Suprapubic skin (tissue), 4 donors: ENCODE measurements at regions not wholly inside any gene's neighbourhood (a gene's known extent, or its start where the extent isn't known, plus 50 kb on each side); places are given as distances from the start of the nearest gene placed in this dataset.

ENCODE experiments used
- DNase-seq, 2 donors: peaks; one replicate each; pipeline ENCODE4 v3.0.0-alpha.2; 2019; ENCODE audit warnings: low spot score in 2 of 2
- H3K27ac ChIP-seq: fragments of 200-600 bp; sonication (generic); one replicate; pipeline ENCODE4 v1.5.1; 2019
- H3K27me3 ChIP-seq: fragments of 200-600 bp; sonication (generic); one replicate; pipeline ENCODE4 v1.5.1; 2019
- H3K36me3 ChIP-seq: fragments of 200-600 bp; sonication (generic); one replicate; pipeline ENCODE4 v1.5.1; 2019
- H3K4me1 ChIP-seq: fragments of 200-600 bp; sonication (generic); one replicate; pipeline ENCODE4 v1.5.1; 2019
- H3K4me3 ChIP-seq: fragments of 200-600 bp; sonication (generic); one replicate; pipeline ENCODE4 v1.5.1; 2019; ENCODE audit warnings: mild to moderate bottlenecking
- H3K9me3 ChIP-seq: fragments of 200-600 bp; sonication (generic); one replicate; pipeline ENCODE4 v1.5.1; 2019
- EP300 ChIP-seq: sonication (generic); formaldehyde crosslinking; IDR thresholded peaks from one replicate; pipeline ENCODE4 v1.6.1; 2017; ENCODE audit warnings: antibody characterized with exemption
- POLR2A ChIP-seq, 2 donors: fragments of 450-650 bp; IDR thresholded peaks; one replicate each; pipeline ENCODE4 v1.6.1; 2017; ENCODE audit warnings: antibody characterized with exemption in 2 of 2, mild to moderate bottlenecking in 2 of 2, moderate library complexity in 2 of 2
- POLR2AphosphoS5 ChIP-seq, 3 donors: sonication (generic); formaldehyde crosslinking; IDR thresholded peaks; one replicate each; pipeline ENCODE4 v1.6.1; 2017; ENCODE audit warnings: antibody characterized with exemption in 3 of 3
- WGBS: methylation state at CpG from one replicate; pipeline ENCODE4 v1.1.5; 2018; 5-methylcytosine and 5-hydroxymethylcytosine counted together
- TF ChIP-seq, protein P1 (sequence below), 2 donors: fragments of 200-600 bp in 1 of 2; fragments of 450-650 bp in 1 of 2; sonication (generic) in 1 of 2; IDR thresholded peaks; one replicate each; pipeline ENCODE4 v1.5.1; 2016 to 2019; ENCODE audit warnings: antibody characterized with exemption in 2 of 2, mild to moderate bottlenecking in 1 of 2, moderate library complexity in 1 of 2

DNA sequence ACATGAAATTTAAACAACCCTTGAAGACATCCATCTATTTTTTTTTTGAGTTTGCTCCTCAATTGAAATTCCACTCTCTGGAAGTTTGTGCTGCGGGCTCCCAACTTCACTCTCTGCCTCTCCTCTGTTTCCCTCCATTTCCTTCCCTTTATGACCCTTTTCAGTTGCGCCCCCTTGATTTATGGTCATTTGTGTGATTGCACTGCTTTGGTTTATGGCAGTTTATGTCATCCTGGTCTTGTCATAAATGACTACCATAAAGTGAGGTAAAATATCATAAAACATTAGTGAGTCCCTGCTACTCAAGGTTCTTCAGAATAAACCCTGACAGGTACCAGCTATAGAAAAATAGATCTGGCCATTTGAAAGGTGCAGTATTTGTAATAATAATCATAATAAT lies 348.3 kb upstream of the ZFP64 start:
- H3K4me1 ChIP-seq: no peaks in the 10 kb centered on the region
- 52% methylated on average over 2 of the region's 2 CpGs for WGBS

DNA sequence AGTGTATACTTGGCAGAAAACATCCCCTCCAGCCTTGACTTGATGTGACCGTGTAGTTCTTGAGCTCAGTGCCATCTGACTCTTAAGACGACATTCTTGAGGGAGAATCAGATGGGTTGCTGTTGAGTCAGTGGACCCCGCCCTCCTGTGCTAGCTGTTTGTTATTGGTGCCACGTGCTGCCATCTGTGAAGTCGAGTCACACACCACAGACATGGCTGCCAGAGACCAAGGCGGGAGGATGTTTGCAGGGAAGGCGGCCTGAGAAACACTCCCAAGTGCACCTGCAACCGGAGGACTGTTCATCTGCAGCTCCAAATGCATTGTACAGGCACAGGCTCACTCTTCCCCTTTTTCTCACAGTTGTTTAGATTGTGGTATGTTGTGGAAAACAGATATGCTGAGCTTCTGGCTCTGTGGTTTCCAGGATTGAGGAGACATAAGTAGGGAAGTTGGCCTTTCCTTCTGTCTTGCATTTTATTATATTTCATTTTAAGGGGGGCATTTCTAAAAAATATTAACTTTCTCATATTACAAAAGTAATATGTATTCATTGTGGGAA lies 345.3 kb upstream of the ZFP64 start:
- Histone ChIP-seq H3K9me3 (no peaks in the 10 kb centered on the region), H3K36me3 (no peaks in the 10 kb centered on the region), H3K4me3 (no peak overlapping the region), H3K27me3 (peaks cover 5% of the 10 kb centered on the region), H3K27ac (no peak overlapping the region), H3K4me1 (no peaks in the 10 kb centered on the region)
- TF ChIP-seq POLR2AphosphoS5 (IDR thresholded peaks at IDR 0.05) (no peak), EP300 (no peak), POLR2A (IDR thresholded peaks at IDR 0.05) (no peak)
- TF ChIP-seq, protein P1, sequence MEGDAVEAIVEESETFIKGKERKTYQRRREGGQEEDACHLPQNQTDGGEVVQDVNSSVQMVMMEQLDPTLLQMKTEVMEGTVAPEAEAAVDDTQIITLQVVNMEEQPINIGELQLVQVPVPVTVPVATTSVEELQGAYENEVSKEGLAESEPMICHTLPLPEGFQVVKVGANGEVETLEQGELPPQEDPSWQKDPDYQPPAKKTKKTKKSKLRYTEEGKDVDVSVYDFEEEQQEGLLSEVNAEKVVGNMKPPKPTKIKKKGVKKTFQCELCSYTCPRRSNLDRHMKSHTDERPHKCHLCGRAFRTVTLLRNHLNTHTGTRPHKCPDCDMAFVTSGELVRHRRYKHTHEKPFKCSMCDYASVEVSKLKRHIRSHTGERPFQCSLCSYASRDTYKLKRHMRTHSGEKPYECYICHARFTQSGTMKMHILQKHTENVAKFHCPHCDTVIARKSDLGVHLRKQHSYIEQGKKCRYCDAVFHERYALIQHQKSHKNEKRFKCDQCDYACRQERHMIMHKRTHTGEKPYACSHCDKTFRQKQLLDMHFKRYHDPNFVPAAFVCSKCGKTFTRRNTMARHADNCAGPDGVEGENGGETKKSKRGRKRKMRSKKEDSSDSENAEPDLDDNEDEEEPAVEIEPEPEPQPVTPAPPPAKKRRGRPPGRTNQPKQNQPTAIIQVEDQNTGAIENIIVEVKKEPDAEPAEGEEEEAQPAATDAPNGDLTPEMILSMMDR (IDR thresholded peaks at IDR 0.05): no peak
- WGBS: 69% methylated on average over 8 of the region's 8 CpGs
- no peak for DNase-seq

More for the DNA sequence above, 348.3 kb upstream of the ZFP64 start:
- Histone ChIP-seq H3K27ac (no peak overlapping the region), H3K27me3 (peaks cover 5% of the 10 kb centered on the region), H3K9me3 (no peaks in the 10 kb centered on the region), H3K4me3 (no peak overlapping the region), H3K36me3 (no peaks in the 10 kb centered on the region)
- DNase-seq: no peak
- TF ChIP-seq EP300 (no peak), POLR2AphosphoS5 (IDR thresholded peaks at IDR 0.05) (no peak)

DNA sequence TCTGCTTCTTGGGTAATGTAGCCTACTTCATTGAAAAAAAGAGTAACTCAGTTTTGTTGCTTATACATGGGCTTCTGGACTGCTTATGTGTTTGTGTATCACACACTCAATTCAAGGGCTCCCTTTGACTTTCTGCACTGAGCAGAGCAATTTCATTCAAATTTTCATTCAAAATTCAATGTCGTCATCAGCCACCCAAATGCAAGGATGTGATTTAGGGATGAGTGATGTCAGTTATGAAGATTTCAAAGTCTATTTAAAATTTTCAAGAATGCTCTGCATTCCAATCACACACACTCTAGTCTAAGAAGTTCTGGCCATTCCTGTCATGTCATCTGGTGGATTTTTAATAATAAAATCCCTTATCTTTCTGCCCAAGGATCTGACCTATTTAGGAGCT lies 344.5 kb upstream of the ZFP64 start:
- no peaks in the 10 kb centered on the region for H3K9me3 ChIP-seq
- no peaks in the 10 kb centered on the region for H3K4me1 ChIP-seq
- TF ChIP-seq, protein P1 (IDR thresholded peaks at IDR 0.05): no peak
- TF ChIP-seq POLR2A (IDR thresholded peaks at IDR 0.05) (no peak), EP300 (no peak), POLR2AphosphoS5 (IDR thresholded peaks at IDR 0.05) (no peak)
- H3K4me3 ChIP-seq: no peak overlapping the region
- H3K27ac ChIP-seq: no peak overlapping the region
- no peak for DNase-seq
- WGBS: 84% methylated on average over 1 of the region's 1 CpG
- H3K27me3 ChIP-seq: peaks cover 5% of the 10 kb centered on the region
- H3K36me3 ChIP-seq: no peaks in the 10 kb centered on the region

DNA sequence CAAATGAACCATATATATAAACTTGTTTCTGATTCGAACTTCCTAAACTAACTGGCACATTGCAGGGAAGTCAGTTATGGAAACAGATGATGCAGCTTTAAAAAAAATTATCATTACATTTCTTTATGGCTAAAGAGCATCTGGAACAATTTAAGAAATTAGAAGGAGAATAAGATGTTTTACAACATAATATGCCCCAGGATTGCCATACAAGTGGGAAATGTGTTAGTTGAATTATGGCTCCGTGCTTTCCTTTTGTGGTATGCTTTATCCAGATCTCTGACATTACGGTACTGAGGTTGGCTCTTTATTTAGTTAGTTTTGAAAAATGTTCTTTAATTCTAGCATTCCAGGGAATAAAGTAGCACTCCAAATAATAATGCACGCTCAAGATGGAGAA lies 343.0 kb upstream of the ZFP64 start:
- H3K9me3 ChIP-seq: no peaks in the 10 kb centered on the region
- no peak for DNase-seq
- H3K36me3 ChIP-seq: no peaks in the 10 kb centered on the region
- no peak overlapping the region for H3K27ac ChIP-seq
- H3K4me3 ChIP-seq: no peak overlapping the region
- no peak for TF ChIP-seq POLR2A (IDR thresholded peaks at IDR 0.05)
- no peak for TF ChIP-seq EP300
- TF ChIP-seq, protein P1 (IDR thresholded peaks at IDR 0.05): no peak
- no peak for TF ChIP-seq POLR2AphosphoS5 (IDR thresholded peaks at IDR 0.05)
- 75% methylated on average over 4 of the region's 4 CpGs for WGBS
- no peaks in the 10 kb centered on the region for H3K4me1 ChIP-seq
- H3K27me3 ChIP-seq: peaks cover 5% of the 10 kb centered on the region

DNA sequence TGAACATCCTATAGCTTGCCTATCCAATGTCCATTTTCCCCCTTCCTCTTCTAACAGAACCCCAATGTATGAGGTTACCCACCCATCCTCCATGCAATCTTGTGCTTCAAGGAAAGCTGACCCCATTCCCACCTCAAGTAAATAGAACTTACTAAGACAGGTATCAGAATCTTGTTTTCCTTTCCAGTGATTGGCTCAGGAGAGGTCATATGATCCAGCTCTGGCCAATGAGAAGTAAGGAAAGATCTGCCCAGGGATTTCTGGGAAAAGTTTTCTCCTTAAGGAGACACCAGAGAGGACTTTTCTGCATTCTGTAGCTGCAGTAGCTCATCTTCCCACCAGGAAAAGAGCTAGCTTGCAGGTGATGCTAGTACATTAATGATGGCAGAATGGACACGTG lies 341.8 kb upstream of the ZFP64 start:
- WGBS: 78% methylated on average over 1 of the region's 1 CpG
- no peak for TF ChIP-seq POLR2AphosphoS5 (IDR thresholded peaks at IDR 0.05)
- TF ChIP-seq EP300: no peak
- TF ChIP-seq, protein P1 (IDR thresholded peaks at IDR 0.05): no peak
- no peak for DNase-seq
- Histone ChIP-seq H3K9me3 (no peaks in the 10 kb centered on the region), H3K4me3 (no peak overlapping the region), H3K27me3 (peaks cover 4% of the 10 kb centered on the region), H3K4me1 (no peaks in the 10 kb centered on the region), H3K27ac (no peak overlapping the region), H3K36me3 (no peaks in the 10 kb centered on the region)

DNA sequence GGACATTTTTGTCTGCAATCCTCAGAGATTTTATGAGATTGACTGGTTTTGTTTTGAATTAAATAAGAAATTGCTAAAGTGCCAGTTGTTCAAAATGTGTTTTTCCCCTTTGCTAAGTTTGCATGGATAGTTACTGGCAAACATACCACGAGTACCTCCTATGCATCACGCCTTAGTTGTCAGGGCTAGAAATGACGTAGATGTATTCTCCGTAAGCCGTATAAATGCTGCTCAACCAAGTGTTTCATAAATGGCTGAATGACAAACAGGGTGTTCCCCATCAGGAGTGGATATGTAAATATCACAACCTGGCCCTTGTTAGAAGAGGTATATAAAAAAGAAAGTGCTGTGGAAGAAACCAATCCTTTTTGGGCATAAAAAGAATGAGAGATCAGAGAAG lies 341.1 kb upstream of the ZFP64 start:
- Histone ChIP-seq H3K27ac (no peak overlapping the region), H3K9me3 (no peaks in the 10 kb centered on the region), H3K4me1 (no peaks in the 10 kb centered on the region), H3K36me3 (no peaks in the 10 kb centered on the region), H3K27me3 (peaks cover 4% of the 10 kb centered on the region), H3K4me3 (no peak overlapping the region)
- 88% methylated on average over 5 of the region's 5 CpGs for WGBS
- no peak for DNase-seq
- TF ChIP-seq EP300: no peak
- TF ChIP-seq, protein P1 (IDR thresholded peaks at IDR 0.05): no peak
- TF ChIP-seq POLR2A (IDR thresholded peaks at IDR 0.05): no peak
- TF ChIP-seq POLR2AphosphoS5 (IDR thresholded peaks at IDR 0.05): no peak
